GM19240 (cell line): ENCODE measurements at regions not wholly inside any gene's neighbourhood (a gene's known extent, or its start where the extent isn't known, plus 50 kb on each side); places are given as distances from the start of the nearest gene placed in this dataset.

Experiments used
- DNase-seq: peaks from one replicate; pipeline ENCODE4 v3.0.0; 2011; ENCODE audit warnings: low spot score; ENCODE audit not compliant: insufficient read length

DNA sequence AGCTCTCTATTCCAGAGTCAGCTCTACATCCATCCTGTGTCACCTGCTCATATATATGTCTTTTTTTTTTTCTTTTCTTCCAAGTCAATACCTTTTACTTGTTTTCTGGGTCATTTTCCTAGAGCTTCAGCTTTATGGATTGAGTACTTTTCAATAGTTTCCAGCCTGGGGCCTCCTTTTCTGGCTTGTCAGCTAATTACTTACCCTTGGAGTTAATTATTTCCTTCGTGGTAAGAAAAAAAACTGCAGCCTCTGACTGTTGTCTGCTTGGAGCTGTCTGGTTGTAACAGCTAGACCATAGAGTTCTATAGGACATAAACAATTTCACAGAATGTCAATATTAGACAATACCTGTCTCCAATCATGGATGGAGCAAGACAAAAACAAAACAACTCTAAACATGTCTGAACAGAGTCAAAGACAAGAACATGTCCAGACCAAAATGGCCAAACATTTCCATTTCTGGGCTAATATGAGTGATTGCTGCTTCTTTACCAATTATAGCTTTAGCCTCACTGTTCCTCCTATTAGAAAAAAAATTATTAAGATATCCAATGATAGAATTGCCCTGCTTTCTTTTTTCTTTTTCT, 643.1 kb downstream of the SLC4A3 start:
- DNase-seq, result no peak

DNA sequence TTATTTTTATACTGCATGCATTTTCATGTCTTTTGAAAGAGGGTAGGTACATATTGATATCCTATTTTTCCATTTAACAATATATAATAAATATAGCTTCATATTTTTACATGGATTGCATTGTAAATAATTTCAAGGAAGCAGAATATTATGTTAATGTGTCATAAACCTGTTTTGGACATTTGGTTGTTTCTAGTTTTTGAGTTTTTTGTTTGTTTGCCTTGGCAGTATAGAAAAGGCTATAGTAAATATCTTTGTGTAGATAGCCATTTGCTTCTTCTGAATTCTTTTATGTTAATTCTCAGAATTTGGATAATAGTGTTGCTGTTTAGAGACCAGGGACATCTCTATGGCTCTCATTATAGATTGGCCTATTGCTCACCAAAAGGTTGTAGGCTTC, 645.2 kb downstream of the SLC4A3 start:
- no peak for DNase-seq

DNA sequence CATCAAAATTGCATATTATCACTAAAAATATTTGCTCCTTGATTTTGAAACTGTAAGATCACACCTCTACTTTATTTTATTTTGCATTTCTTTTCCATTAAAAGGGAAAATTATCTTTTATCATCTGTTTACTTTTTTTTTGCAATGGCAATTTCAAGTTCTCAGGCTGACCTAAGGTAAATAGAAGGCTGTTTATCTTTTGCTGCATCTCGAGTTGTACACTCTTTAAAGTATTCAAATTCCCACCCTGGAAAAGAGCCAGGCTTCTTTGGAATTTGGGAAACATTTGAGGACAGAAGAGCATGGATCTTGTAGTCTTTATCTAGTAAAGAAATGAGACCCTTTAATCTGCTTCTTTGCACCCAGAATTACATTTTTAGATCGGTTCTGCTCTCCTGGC, 645.7 kb downstream of the SLC4A3 start:
- DNase-seq, result no peak

DNA sequence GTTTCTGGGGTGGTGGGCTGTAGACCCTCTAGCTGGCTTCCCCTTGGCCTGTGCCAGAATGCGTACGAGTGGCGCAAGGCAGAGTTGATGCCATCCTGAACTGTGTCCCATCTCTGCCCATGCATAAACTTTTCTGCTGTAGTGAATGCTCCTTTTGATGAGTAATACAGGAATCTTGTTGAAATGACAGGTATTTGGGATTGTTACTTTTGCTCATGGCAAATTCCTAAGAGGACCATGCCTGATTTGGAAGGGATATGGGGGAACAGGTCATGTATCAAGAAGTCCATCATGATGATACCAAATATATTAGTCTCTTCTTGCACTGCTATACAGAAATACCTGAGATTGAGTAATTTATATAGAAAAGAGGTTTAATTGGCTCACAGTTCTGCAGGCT, 648.0 kb downstream of the SLC4A3 start:
- no peak for DNase-seq

DNA sequence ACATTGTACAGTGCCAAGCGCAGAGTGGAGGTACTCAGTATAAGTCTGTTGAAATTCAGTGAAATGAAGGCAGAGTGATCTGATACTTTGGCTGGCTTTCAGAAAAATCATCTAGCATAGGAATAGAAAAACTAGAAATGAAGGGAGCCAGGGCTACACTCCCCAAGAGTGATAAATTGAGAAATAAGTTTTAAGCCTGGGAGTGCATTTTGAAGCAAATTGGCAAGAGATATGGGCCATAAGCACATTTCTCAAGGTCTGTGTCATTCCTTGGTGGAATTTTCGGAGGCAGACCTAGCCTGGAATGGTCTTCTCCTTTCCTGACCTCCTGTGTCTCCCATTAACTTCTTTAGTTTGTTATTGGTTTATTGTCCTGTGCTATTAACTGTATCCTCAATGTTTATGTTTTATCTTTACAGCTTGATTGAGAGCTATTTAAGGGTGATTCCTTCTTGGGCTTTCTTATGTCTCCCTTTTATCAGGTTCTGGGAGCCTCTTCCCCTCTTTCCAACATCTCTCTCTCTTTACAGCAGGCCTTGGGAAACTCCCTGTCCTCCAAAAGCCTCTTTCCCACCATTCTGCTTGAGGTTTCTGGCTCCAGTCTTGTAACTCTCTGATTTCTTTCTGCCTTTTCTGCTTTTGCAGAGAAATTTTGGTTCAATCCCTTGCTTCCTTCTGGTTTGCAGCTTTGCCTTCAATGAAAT, 649.5 kb downstream of the SLC4A3 start:
- no peak for DNase-seq

DNA sequence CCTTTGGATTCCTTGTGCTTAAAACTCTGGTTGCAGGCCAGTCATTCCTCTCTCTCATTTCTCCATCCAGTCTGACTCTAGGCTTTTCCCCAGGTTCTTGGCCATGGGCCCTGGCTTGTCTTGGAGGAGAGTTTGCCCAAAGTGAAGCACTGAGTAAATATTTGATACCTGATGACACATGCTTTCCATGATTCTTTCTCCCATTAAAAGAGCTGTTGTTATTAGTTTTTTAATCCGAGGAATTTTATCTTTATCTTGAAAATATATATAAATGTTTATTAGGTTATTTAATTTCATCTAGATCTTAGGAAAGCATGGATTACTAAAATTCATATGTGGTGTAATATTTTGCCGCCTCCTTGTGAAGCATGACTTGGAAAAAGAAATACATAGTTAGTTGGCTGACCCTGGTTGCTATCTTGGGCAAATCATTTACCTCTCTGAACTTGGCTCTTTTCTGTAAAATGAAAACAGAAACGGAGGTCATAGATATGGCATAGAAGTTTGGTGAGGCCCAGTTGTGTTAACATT, 650.1 kb downstream of the SLC4A3 start:
- DNase-seq, result no peak

DNA sequence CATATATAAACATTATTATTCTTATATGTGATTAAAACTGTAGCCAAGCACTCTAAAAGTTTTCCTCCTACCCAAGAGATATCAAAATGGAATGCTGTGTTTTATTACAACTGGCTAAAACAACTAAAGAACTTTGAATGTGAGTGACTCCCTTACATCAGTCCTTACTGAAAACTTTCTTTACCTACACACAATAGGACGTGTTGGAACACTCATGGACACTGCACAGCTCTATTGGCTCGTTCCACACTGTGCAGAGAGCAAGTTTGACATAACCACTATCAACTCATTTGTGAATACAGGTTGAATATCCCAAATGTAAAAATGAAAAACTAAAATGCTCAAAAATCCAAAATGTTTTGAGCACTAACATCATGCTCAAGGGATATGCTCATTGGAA, 650.6 kb downstream of the SLC4A3 start:
- DNase-seq, result no peak

DNA sequence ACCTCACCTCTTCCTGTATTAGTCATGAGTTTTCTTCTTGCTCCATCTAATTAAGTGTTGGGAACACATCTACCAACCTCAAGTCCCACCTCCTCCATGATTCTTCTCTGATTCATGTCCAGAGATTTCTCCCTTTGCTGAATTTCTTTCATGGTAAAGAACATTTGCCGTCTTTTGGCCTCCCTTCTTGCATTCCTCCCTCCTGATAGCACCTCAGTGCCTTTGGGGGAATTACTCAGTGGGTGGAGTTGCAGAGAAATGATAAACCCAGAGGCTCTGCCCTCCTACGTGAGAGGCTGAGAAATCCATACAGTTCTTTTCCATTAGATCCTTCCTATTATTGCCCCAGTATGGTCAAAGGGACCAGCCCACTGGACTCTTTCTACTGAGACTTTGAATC, 651.9 kb downstream of the SLC4A3 start:
- DNase-seq, result no peak

DNA sequence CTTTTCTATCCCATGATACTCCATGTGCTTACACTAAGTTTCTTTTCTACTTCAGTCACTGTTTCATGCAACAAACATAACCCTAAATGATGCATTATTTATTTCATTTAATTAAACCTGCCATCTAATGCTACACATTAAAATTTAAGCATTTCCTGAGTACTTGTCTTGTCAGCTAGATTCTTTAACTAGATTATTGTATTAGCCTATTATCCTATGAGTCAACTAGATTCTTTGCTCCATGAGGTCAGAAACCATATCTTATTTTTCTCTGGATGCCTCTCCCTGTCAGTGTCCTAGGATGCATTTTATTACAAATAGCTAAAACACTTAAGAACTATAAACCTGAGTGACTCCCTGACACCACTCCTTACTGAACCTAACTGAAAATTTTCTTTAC, 652.4 kb downstream of the SLC4A3 start:
- no peak for DNase-seq

DNA sequence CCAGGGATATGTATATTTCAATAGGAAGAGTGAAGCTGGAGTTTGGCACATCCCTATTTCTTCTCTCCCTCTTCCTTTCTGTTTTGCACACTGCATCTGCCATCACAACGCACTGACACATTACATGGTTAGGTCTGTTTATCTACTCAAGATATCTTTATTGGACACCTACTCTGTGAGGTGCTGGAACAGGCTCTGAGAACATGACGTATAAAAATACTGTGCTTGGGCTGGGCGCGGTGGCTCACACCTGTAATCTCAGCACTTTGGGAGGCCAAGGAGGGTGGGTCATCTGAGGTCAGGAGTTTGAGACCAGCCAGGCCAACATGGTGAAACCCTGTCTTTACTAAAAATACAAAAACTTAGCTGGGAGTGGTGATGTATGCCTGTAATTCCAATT, 653.3 kb downstream of the SLC4A3 start:
- DNase-seq, result no peak

DNA sequence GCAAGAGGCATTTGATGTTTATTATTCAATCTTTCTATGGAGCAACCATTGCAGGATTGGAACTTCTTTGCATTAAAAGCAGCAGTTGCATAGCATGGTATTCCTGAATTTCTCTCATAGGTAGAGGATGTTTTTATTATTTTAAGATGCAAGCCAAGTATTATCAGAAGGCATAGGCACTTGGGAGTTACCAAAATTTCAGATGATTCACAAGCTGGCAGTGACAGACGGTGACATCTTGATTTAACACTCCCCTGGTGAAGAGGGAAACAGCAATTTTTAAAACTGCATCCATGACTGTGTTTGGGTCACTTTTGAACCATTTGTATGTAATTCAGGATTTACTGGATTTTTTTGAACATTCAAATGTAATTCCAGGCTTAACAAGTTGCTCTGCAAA, 654.3 kb downstream of the SLC4A3 start:
- no peak for DNase-seq

DNA sequence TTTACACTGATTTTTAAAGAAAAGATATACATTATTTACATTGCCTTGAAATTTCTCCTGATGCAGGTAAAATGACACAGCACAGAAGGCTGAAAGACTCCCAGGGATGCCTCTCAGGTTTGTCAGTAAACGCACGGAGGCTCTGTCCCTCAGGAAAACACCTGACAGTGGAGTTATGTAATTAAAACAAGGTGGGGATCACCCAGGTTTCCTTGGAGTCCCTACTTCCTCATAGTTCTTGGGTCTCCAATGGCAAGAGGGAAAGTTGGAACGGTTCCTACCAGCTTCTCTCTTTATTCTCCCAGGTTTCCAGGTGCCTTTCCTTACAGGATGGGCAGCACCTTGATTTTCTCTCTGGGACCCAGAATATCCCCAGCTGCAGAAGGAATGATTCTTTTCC, 654.8 kb downstream of the SLC4A3 start:
- DNase-seq, result no peak

DNA sequence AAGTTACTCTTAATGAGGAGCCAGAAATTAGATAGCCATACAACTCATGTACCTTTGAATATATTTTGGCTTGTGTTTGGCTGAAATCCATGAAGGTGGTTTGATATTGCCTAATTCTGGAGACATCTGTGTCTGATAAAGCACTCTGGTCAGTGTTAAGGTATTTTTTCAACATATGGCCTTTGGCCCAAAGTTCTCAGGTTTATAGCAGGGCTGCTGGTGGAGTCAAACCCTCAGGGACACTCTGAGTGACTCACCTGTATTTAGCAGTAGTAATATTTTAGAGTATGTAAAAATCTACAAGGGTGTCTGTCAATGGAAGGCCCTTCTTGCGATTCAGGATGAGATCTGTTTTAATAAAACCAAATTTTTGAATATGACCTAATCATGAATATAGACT, 666.5 kb downstream of the SLC4A3 start:
- no peak for DNase-seq

DNA sequence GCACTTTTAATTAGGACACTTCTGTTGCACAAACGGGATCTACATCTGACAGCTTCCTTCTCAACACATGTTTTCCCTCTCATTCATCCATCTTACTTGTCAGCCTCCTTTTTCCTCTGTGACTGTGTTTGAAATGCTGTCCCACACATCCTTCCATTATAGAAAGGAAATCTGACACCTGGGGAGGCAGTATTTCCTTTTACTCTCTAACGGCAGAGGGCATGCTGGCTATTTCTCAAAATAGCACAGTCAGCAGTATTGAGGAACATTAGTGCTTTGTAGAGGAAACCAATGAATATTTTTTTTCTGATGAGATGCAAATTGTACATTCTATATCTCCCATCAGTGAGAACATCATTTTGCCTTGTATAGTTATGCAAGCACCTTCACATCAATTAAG, 668.7 kb downstream of the SLC4A3 start:
- DNase-seq, result no peak

DNA sequence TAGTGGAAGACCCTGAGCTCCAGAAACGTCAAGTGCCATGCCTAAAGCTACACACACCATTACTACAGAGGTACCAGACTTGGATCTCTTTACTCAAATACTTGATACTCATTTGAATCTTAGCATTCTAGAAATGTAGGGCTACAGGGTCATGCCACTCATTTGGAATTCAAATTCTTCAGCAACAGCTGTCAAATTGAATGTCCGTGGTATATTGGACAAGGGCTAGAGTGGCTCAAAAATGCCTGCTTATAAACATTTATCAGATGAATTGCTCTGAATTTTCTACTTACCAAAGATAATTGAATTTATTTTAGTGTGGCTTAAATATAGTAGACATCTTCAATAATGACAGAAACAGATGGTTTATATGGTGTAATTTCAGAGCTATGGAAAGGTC, 669.7 kb downstream of the SLC4A3 start:
- no peak for DNase-seq

DNA sequence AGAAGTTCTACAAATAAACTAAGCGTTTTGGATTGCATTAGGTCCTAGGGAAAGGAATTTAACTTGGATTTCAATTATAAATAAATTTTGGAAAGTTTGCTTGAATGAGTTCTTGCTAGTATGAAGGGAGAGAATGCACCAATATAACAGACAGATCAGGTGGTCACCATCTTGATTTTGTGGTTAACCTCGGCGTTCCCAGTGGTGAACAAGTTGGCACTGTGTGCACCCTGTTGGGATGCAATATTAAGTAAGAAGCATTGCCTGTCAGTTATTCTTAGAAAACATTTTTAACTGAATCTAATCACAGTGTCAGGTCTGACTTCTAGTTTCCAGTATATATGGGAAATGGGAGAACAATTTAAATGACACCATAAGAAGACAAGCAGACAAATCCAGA, 673.4 kb downstream of the SLC4A3 start:
- no peak for DNase-seq

DNA sequence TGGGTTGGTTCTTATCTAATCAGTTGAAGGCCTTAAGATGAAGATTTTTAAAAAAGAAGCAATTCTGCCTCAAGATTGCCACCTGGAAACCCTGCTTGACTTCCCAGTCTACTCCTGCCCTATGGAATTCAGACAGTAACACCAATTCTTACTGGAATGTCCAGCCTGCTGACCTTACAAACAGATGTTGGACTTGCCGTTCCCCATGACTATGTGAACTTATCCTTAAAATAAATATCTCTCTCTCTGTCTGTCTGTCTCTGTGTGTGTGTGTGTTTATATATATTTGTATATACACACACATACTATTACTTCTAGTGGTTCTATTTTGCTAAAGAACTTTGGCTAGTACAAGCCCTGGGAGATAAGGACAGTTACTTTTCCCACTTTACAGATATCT, 675.3 kb downstream of the SLC4A3 start:
- DNase-seq, result no peak

DNA sequence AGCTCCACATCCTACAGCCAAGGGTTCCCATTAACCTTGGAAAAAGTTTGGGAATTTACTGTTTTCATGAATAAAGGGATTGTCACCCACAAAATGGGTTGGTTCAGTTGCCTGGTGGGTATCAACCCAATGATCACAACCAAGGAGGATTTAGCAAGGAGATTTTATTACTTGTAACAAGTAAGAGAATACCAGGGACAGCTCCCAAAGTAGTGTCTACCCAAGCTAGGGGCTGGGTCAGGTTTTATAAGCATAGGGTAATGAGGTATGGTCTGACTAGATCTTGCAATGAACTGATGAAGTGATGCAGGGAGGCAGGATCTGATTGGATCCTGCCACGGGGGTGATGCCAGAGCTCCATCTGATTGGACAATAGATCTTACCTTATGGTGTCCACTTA, 681.8 kb downstream of the SLC4A3 start:
- DNase-seq, result no peak

DNA sequence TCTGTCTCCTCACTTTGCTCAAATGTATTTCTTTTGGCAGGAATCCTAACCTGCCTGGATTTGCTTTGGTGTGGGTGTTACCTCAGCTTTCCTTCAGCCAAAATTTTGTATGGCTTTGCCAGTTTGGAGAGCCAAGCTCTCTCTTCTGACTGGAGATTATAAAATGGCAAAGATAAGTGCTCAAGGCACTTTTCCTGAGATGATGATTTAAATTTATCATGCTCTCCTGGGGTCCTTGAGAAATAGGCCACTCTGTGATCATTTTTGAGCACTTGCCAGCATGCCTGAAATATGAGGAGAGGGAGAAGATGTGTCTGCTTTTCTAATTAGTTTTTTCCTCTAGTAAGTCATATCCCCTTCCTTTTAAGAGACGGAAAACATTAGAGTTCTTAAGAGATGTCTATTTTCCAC, 683.0 kb downstream of the SLC4A3 start:
- no peak for DNase-seq

DNA sequence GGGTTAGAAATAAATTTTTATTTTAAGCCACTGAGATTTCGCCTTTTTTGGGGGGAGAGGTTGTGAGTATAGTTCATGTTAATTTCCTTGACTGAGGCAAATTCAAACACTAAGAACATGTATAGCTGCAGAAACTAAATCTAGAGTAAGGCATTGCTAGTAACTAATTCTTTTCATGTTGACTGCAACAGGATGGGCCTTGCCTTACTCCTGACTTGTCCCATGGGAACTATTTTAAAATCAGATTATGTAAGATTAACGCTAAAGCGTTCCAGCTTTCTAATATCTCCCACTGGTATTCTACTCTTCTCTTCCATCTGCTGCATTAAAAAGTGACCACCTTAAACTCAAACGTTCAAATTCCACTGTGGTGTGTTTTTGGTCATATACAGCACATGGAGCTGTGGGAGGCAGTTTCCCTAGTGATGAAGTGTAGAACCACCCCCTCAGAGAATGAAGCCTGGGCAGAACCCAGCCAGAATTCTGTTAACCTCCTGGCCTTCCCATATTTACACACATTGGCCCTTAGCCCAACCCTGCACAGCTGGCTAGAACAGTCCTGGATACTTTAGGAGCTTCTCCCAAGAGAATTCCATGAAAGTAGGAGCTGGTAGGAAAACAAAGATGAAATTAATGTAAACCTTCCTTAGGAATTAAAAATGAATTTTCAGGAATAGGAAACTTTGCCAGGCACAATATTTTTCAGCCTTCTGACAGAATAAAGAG, 687.8 kb downstream of the SLC4A3 start:
- DNase-seq, result no peak

DNA sequence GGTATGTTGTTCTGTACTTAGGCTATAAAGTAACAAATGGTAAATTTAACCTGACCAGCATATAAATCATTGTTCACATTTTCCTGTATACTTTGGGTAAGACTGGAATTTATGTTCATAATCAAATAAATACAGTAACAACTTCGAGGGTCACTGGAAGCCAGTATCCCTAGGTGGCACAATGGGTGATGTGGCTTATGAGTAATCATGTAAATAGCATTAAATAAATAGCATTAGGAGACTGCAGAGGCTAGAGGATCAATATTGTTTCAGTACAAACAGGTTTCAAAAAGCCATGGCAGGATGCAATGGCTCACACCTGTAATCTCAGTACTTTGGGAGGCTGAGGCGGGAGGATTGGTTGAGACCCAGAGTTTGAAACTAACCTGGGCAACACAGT, 690.6 kb downstream of the SLC4A3 start:
- no peak for DNase-seq

DNA sequence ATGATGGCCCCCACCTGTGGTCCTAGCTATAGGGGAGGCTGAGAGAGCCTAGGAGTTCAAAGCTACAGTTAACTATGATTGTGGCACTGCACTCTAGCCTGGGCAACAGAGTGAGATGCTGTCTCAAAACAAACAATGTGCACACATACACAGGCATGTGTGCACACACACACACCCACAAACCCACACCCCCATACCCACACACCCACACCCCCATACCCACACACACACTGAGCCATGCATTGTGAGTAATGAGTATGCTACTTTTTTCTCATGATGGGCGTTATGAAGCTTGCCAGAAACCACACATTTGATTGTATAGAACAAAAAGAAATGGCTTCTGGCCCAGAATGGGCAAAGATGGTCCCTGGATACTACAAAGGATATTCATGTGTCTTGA, 691.1 kb downstream of the SLC4A3 start:
- no peak for DNase-seq

DNA sequence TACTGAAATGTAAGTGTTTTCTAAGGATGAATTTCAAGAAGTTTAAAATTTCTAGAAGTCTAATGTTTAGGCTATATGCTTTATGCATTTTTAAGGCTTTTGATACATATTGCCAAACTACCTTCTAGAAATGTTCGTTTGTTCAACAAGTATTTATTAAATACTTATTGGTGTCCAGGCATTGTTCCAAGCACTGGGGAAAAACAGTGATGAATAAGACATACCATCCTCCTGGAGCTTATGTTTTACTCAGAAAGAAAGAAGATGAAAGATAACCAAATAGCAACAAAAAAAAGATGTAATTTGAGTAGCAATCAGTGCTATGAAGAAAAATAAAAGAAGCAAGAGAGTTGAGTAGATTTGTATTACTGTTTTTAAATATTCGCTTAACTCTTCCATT, 692.9 kb downstream of the SLC4A3 start:
- DNase-seq, result no peak
